HuH-7.5 (cell line): ENCODE measurements at regions not wholly inside any gene's neighbourhood (a gene's known extent, or its start where the extent isn't known, plus 50 kb on each side); places are given as distances from the start of the nearest gene placed in this dataset.
"Not testable (repeated sequence)": the region's sequence is repeated elsewhere in the genome, so short reads cannot be mapped to it uniquely, and the experiment has no call there.

Experiments used
- DNase-seq: peaks from one replicate; pipeline ENCODE4 v3.0.0; 2011; ENCODE audit warnings: low spot score

GRCh38 chr3:166818464-166818863 is 561.6 kb downstream of the ZBBX start:
- no peak for DNase-seq

- DNase-seq, result not testable (repeated sequence)
Observed at GRCh38 chr3:166817269-166817668, 562.8 kb downstream of the ZBBX start.

DNA sequence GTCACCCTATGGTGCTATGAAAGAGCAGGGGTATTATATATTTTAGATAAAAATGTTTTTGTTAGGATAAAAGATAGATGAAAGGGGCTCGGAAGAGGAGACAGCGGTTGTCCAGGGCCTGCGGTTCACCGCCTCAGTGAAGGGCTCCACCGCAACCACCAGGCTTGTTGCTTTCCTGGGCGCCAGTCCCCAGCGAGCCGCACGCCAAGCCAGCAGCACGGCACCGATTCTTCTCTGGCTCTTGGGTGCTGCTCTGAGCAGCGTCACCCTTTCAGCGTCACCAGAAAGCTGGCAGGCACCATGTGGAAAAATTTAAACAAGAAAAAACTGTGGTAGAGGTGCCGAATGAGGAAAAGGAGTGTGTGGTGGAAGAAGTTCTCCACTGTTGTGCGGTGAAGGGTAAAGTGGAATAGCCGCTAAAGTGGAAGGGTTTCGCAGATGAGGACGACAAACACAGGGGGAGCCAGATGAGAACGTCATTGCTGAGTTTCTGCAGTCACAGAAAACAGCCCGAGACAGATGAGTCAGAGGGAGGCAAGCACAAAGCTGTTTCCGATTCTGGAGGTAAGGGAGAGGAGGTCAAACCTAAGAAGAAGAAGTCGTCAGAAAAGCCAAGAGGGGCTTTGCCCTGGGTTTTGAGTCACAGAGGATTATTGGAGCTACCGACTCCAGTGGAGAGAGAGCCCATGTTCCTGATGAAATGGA is 569.2 kb downstream of the ZBBX start:
- DNase-seq, result no peak

DNA sequence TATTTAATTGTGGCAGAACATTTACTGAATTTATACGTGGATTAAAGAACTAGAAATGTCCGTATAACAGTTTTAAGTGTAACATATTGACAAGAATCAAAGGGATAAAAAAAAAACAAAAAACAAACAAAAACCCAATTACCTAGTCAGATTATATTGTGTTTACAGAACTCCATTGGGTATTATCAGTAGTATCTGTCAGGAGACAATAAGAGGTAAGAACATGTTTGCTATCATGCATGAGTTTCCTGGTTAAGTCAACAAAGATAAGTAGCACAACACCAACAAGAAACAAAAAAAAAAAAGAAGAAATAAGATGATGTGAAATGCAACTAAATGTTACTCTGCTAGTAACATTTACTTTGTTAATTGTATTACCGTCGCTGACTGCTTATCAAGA is 570.6 kb downstream of the ZBBX start:
- no peak for DNase-seq

DNA sequence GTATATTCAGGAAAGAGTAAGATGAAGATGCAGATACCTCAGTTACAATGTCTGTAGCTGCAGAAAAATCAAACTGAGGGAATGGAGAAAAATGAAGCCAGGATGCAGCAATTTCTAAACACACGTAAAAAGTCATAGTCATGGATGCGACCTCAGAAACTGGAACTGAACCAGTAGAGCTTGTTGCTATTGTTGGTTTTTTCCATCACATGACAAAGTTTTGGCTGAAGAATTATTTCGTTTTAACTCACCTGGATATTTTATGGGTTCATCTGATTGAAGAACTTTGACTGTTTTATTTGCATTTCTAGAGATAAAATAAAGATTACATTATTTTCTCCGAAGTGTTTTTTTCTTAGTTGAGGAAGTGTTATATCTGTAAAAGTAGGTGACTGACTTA is 591.2 kb downstream of the ZBBX start:
- no peak for DNase-seq

DNA sequence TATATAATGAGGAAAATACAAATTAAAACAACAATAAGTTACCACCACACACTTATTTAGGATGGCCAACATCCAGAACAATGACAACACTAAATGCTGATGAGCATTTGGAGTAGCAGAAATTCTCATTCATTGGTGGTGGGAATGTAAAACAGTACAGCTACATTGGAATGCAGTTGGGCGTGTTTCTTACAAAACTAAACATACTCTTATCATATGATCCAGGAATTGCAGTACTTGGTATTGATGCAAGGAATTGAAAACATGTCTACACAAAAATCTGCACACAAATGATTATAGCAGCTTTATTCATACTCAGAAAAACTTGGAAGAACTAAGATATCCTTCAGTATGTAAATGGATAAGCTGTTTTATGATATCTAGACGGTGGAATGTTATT is 594.2 kb downstream of the ZBBX start:
- no peak for DNase-seq

GRCh38 chr3:166783206-166783605 is 596.9 kb downstream of the ZBBX start:
- no peak for DNase-seq

DNA sequence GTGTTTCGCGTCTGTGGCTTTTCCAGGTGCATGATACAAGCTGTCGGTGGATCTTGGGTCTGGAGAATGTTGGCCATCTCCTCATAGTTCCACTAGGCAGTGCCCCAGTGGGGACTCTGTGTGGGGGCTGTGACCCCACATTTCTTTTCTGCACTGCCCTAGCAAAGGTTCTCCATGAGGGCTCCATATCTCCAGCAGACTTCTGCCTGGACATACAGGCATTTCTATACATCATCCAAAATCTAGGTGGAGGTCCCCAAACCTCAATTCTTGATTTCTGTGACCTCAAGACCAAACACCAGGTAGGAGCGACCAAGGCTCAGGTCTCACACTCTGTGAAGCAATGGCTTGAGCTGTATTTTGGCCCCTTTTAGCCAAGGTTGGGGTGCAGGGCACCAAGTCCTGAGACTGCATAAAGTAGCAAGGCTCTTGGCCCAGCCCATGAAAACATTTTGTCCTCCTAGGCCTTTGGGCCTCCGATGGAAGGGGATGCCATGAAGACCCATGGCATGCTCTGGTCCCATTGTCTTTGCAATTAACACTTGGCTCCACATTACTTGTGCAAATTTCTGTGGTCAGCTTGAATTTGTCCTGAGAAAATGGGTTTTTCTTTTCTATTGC is 615.3 kb downstream of the ZBBX start:
- no peak for DNase-seq

GRCh38 chr3:166759736-166760513 is 620.2 kb downstream of the ZBBX start:
- no peak for DNase-seq

DNA sequence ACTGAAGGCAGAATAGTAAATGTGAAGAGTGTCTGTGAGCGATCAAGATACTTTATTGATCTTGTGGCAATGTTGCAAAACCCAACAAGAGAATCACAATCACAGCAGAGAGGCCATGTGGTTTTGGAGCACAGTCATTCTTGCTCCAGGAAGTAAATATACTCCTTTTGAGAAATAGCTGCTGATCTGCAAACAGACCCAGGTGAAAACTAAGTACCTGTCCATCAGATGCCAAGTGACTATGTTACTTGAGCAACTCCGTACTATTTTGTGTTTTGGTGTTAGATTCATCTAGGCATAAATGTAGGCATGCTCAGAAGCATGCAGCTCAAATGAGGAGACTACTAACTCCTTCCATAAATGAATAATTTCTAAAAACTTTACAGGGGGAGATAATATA is 627.9 kb downstream of the ZBBX start:
- no peak for DNase-seq

DNA sequence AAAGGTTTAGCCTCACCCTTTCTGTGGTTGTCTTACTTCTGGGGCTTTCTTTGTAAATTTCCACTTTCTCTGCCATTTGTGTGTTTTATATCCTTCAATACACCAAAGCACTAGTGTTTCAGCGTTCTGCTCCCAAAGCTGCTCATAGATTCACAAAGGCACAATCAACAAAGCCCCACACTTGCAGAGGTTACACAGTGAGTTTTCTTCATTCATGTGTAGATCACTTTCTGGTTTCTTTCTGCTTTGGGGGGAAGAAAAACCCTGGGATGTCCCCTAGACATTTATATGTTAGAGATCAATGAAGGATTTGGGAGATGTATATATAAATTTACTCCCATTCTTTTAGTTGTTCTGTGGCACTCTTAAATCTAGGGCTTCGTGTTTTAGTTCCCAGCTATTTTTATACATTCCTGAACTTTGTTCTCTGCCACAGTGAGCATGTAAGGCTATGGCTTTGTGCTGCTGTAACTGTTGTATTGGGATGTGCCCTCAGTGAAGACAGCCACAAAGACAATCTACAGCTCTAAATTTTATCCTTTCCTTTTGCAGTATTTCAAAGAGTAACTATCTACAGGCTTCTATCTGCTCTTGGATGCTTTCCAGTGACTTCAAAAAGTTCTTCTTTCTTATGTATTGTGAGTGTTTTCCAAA is 636.5 kb downstream of the ZBBX start:
- no peak for DNase-seq

DNA sequence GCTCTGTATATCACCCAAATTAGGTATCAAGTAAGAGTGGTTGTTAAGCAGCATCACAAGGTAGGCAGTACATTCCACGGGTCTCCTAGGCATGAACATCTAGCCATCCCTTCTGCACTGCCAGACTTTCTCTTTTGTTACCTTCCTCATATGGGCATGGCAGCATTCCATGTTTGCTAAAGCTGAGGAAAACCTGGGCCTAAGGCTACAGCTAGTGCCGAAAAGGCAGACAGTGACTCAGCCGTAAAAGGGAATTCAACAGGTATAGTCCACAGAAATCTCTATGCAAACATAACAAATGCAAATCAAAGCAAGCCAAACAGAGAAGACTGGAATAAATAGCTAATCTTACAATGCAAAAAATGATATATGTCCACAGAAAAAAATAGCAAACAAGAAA is 645.4 kb downstream of the ZBBX start:
- DNase-seq, result no peak

DNA sequence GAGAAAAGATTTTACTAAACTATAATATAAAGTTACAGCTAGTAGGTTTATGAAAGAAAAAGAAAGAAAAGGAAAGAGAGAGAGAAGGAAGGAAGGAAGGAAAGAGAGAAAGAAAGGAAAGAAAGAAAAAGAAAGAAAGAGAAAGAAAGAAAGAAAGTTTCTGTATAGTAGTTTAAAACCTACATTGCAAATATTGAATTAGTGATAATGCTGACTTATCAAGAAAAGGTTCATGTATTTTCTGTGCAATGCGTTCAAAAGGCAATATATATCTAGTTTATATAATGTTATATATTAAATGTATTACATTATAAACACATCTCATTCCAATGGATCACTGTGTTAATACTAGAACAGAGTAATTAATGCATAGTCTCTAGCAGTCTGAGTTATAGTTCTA is 648.4 kb downstream of the ZBBX start:
- no peak for DNase-seq

GRCh38 chr3:166721466-166721865 is 658.6 kb downstream of the ZBBX start:
- no peak for DNase-seq

DNA sequence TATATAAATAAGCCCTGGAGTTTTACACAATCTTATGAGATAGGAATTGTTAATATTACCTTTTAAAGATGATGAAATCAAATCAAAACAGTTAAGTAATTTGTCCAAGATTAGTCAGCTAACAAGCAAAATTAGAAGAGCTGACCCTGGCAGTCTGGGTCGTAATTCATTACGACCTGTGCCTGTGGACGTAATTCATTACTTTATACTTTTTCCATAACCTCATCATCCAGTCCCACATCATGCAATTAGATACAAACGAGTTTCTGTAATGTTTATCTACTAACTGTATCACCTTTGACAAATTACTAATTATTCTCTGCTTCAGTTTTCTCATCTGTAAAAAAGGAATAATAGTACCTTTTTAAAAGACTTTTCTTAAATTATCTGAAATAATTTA is 665.9 kb downstream of the ZBBX start:
- no peak for DNase-seq

DNA sequence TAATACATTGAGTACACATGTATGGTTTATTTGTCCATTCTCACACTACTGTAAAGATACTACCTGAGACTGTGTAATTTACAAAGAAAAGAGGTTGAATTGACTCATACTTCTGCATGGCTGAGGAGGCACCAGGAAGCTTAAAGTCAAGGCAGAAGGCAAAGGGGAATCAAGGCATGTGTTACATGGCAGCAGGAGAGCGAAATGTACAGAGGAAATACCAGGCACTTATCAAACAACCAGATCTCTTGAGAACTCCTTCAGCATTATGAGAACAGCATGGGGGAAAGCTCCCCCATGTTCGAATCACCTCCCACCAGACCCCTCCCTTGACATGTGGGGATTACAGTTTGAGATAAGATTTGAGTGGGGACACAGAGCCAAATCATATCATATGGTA is 666.3 kb downstream of the ZBBX start:
- DNase-seq, result no peak

GRCh38 chr3:166706094-166706493 is 674.0 kb downstream of the ZBBX start:
- no peak for DNase-seq

- DNase-seq, result no peak
Observed at GRCh38 chr3:166697495-166697894, 682.6 kb downstream of the ZBBX start.

DNA sequence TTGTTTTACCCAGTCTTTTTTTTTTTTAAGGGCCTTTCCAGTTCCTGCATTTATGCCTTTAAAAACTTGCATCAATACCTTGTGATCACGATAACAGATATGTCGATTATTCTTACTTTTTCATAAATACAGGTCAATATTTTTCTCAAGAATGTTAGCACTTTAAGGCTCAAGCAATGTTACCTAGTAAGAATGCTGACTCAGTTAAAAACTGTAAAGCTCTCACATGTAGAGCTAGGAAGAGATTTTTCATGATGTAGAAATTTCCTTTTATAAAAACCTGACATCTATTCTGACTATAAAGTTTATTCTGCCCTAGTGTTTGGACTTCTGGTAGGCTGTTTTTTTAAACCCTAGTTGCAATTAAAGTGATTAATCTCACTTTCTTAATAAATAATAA is 684.0 kb downstream of the ZBBX start:
- DNase-seq, result no peak

GRCh38 chr3:166688665-166689064 is 691.4 kb downstream of the ZBBX start:
- no peak for DNase-seq

DNA sequence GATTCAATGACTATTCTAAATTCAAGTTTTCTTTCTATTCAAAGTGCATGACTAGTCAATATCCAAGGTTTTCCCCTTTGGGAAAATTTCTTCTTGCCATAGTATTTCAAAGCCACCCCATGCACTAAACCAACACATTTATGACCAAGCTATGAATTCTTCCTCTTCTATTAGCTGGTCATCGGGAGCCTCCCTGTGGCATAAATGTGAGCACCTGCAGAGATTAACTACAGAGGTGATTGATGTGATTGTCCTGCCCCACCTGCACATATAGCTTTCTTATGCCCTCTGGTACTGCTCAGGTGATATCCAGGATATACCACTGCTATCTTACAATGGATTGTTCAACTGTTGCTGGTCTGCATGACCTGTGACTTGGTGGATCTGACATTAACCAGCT is 694.9 kb downstream of the ZBBX start:
- DNase-seq, result no peak

GRCh38 chr3:166684077-166684476 is 696.0 kb downstream of the ZBBX start:
- DNase-seq, result not testable (repeated sequence)

DNA sequence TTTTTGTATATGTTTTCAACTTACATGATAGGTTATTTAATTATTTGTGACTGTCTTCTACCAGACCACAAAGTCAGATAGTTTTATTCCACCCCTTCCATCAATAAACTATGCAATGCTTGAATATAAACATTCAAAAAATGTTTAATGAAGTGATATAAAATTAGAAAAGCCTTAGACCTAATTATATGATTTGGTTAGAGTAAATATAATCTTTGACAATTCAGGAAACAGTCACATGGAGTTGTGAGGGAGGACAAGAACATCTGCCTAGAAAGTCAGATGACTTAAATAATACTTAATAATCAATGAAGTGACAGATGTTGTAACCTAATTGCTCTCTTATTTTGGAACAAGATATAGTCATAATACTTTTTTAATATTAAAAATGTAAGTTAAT is 710.3 kb downstream of the ZBBX start:
- DNase-seq, result no peak
